GM18502 (cell line): ENCODE measurements at regions not wholly inside any gene's neighbourhood (a gene's known extent, or its start where the extent isn't known, plus 50 kb on each side); places are given as distances from the start of the nearest gene placed in this dataset.
"Not testable (repeated sequence)": the region's sequence is repeated elsewhere in the genome, so short reads cannot be mapped to it uniquely, and the experiment has no call there.

Source experiments
- ATAC-seq: cut with Tn5 transposase; IDR thresholded peaks from one replicate; pipeline ENCODE4 v1.9.1; 2021; ENCODE audit warnings: mild to moderate bottlenecking; ENCODE audit not compliant: unreplicated experiment, poor library complexity

DNA sequence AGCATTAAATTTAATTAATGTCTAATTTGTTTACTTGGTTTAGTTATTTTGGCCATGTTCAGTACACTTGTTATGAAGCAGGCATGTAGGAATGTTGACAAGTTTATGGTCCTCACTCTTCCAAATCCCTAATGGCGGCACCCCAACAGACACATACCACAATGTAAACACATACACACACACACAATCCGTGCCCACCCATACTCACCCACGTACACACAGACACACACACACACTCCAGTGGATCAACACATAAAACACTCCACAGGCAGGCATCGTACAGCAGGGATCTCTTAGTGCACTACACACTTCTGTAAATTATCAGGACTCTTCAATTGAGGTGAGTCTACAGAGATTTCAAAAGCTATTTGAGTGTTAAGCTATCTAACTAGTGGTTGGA is 767.5 kb downstream of the FOXD4L6 start:
- ATAC-seq, result not testable (repeated sequence)

DNA sequence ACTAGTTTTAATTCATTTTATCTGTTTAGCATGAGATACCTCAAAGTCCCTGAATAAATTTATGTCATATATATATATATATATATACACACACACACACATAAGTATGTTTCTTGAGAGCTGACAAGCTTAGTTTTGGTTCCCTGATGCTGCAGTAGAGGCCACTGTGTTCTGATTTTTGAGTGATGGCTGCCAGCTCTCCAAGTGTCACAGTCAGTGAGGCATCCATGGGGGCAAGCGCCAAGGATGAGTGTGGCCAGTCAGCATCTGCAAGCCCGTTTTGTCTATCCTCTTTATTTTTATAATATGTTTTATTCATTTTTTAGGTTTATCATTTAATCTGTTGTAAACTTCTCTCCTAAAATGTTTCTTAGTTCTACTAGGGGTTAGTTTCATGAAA is 797.5 kb downstream of the FOXD4L6 start:
- not testable (repeated sequence) for ATAC-seq

DNA sequence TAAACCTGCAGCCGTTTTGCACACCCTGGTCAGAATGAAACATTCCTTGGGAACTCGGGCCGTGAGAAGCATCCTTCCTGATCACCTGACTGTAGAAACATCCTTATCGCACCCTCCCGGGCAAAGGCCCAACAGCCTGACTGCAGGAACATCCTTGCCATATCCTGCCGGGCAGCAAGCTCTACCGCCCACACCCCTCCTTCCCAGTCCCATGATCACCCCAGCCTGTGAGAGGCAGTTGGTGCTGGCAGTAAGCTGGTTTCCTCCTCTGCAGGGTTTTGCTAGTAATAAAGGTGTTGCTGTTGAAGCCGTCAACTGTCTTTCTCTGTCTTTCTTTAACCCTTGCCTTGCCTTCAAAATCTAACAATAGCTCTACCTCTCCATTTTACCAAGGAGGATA is 799.6 kb downstream of the FOXD4L6 start:
- ATAC-seq, result not testable (repeated sequence)

- ATAC-seq, result peak; percentile 56
Measured at GRCh38 chr9:40326179-40326578, 802.3 kb downstream of the FOXD4L6 start.

- not testable (repeated sequence) for ATAC-seq
Measured at GRCh38 chr9:40322730-40323129, 805.8 kb downstream of the FOXD4L6 start.

DNA sequence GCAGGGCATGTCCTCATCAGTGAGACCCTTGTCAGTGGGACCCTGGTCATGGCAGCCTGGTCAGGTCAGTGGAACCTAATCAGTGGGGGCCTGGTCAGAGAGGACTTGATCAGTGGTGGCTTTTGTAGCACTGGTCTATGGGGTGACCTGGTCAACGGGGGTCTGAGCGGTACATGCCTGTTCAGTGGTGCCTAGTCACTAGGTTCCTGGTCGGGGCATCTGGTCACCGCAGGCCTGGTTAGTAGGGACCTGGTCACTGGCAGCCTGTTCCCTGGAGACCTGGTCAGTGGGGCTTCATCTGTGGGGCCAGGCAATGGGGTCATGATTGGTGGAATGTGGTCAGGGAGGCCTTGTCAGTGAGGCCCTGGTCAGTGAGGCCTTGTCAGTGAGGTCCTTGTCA is 806.6 kb downstream of the FOXD4L6 start:
- ATAC-seq, result not testable (repeated sequence)

DNA sequence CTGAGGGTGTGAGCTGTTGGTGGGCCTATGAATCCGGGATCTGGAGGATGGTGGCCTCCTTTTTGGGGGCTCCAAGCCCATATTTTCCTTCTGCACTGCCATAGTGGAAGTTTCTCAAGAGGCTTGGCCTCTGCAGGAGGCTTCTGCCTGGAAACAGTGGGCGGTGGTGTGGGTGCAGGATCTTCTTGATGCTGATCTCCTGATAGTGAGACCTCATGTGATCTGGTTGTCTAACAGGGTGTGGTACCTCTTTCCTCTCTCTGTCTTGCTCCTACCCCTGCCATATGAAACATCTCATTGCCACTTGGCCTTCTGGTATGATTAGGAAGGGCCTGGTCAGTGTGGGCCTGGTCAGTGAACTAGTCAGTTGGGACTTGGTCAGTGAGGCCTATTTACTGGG is 807.3 kb downstream of the FOXD4L6 start:
- not testable (repeated sequence) for ATAC-seq

GRCh38 chr9:40315215-40315614 is 813.3 kb downstream of the FOXD4L6 start:
- not testable (repeated sequence) for ATAC-seq

- ATAC-seq, result not testable (repeated sequence)
Measured at GRCh38 chr9:40289999-40290398, 838.5 kb downstream of the FOXD4L6 start.
